ENCODE measurements at regions not wholly inside any gene's neighbourhood (a gene's known extent, or its start where the extent isn't known, plus 50 kb on each side); places are given as distances from the start of the nearest gene placed in this dataset.

DNA sequence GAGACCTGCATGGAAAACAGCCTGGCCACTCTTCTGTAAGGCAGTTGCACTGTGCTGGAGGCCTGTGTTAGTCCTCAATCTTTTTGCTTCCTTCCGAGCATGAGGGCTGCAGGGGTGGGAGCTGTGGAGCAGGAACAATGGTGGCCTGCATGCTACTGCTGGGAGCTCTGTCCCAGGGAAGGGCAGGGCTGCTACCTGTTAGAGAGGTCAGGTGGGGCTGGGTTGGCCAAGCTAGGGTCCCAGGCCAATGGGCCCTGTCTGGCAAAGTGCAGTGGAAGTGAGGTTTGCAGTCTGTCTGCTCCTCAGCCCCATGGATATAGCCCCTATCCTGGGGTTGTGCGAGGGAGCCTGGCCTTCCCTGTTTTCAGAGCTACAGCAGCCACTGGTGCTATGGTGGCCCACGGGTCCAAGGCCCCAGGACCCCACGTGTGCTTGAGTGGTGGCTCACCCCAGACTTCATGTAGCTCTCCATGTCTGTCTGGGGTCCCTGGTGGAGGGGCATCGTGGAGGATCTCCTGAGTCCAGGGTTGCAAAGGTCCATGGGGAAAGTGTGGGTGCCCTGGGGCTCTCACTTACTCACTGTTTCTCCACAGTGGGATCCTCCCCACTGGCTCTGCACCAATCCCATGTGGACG, 1212.6 kb upstream of the NXPH2 start:
- H3K9ac ChIP-seq (ENCODE audit: low read length): no peak overlapping the region
- no peak overlapping the region for H3K27ac ChIP-seq (ENCODE audit: low read depth, low read length)
- no peak for TF ChIP-seq EZH2phosphoT487 (conservative IDR thresholded peaks at IDR 0.05; ENCODE audit: low read length)
- TF ChIP-seq, protein P1, sequence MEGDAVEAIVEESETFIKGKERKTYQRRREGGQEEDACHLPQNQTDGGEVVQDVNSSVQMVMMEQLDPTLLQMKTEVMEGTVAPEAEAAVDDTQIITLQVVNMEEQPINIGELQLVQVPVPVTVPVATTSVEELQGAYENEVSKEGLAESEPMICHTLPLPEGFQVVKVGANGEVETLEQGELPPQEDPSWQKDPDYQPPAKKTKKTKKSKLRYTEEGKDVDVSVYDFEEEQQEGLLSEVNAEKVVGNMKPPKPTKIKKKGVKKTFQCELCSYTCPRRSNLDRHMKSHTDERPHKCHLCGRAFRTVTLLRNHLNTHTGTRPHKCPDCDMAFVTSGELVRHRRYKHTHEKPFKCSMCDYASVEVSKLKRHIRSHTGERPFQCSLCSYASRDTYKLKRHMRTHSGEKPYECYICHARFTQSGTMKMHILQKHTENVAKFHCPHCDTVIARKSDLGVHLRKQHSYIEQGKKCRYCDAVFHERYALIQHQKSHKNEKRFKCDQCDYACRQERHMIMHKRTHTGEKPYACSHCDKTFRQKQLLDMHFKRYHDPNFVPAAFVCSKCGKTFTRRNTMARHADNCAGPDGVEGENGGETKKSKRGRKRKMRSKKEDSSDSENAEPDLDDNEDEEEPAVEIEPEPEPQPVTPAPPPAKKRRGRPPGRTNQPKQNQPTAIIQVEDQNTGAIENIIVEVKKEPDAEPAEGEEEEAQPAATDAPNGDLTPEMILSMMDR (IDR thresholded peaks at IDR 0.05; ENCODE audit: insufficient read depth, low read length, poor library complexity, severe bottlenecking): no peak
- no peaks in the 10 kb centered on the region for H3F3A ChIP-seq (ENCODE audit: insufficient read depth)
- H3K4me3 ChIP-seq (ENCODE audit: insufficient read depth, low read length, poor library complexity, severe bottlenecking): no peak overlapping the region
- no peak overlapping the region for H3K4me2 ChIP-seq (ENCODE audit: low read depth, low read length, poor library complexity, severe bottlenecking)
- no peaks in the 10 kb centered on the region for H3K79me2 ChIP-seq (ENCODE audit: insufficient read depth, low read length)
- H2AFZ ChIP-seq (ENCODE audit: low read depth, low read length, severe bottlenecking): no peak overlapping the region
- H3K9me3 ChIP-seq (ENCODE audit: insufficient read depth, low read length): no peaks in the 10 kb centered on the region
- no peaks in the 10 kb centered on the region for H4K20me1 ChIP-seq (ENCODE audit: low read depth, low read length)
- no peaks in the 10 kb centered on the region for H3K27me3 ChIP-seq (ENCODE audit: low read length)
- H3K36me3 ChIP-seq (ENCODE audit: low read length): no peaks in the 10 kb centered on the region
- H3K9me2 ChIP-seq (replicated peaks; ENCODE audit: insufficient read depth, low read length): no peaks in the 10 kb centered on the region

DNA sequence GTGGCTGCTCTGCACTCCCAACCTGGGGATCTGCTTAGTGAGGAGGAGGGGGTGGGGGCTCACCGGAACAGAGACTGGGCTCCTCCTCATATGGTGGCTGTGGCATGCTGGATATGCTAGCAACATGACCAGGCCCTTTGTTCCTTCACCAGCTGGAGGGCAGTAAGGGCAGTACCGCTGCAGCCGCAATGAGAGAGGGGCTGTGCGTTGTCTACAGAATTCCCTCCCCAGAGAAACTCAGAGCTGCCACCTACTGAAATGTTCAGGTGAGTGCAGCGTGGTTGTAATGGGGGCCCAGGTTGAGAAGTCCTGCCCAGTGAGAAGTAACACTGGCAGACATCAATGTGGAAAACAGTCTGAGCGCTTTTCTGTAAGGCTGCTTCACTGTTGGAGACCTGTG, 1211.9 kb upstream of the NXPH2 start:
- no peak overlapping the region for H2AFZ ChIP-seq (ENCODE audit: low read depth, low read length, severe bottlenecking)
- H3K4me2 ChIP-seq (ENCODE audit: low read depth, low read length, poor library complexity, severe bottlenecking): no peak overlapping the region
- TF ChIP-seq EZH2phosphoT487 (conservative IDR thresholded peaks at IDR 0.05; ENCODE audit: low read length): no peak
- TF ChIP-seq, protein P1 (IDR thresholded peaks at IDR 0.05; ENCODE audit: insufficient read depth, low read length, poor library complexity, severe bottlenecking): no peak

DNA sequence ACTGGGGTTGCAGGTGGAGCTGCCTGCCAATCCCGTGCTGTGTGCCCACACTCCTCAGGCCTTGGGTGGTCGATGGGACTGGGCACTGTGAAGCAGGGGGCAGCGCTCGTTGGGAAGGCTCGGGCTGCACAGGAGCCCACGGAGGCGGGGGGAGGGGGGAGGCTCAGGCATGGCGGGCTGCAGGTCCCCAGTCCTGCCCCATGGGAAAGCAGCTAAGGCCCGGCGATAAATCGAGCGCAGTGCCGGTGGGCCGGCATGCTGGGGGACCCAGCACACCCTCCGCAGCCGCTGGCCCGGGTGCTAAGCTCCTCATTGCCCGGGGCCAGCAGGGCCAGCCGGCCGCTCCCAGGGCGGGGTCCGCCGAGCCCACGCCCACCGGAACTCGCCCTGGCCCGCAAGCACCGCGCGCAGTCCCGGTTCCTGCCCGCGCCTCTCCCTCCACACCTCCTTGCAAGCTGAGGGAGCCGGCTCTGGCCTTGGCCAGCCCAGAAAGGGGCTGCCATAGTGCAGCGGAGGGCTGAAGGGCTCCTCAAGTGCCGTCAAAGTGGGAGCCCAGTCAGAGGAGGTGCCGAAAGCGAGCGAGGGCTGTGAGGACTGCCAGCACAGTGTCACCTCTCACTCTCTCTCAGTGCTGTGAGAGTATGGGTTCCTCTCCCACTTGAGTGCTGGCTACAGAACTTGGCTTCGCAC, 1210.6 kb upstream of the NXPH2 start:
- no peak overlapping the region for H2AFZ ChIP-seq (ENCODE audit: low read depth, low read length, severe bottlenecking)

More for the DNA sequence above, 1211.9 kb upstream of the NXPH2 start:
- Histone ChIP-seq H3K27me3 (ENCODE audit: low read length) (no peaks in the 10 kb centered on the region), H3K36me3 (ENCODE audit: low read length) (no peaks in the 10 kb centered on the region), H3K9me2 (replicated peaks; ENCODE audit: insufficient read depth, low read length) (no peaks in the 10 kb centered on the region), H3K9ac (ENCODE audit: low read length) (no peak overlapping the region), H3K79me2 (ENCODE audit: insufficient read depth, low read length) (no peaks in the 10 kb centered on the region), H3K4me3 (ENCODE audit: insufficient read depth, low read length, poor library complexity, severe bottlenecking) (no peak overlapping the region), H3K27ac (ENCODE audit: low read depth, low read length) (no peak overlapping the region), H3K9me3 (ENCODE audit: insufficient read depth, low read length) (no peaks in the 10 kb centered on the region), H4K20me1 (ENCODE audit: low read depth, low read length) (no peaks in the 10 kb centered on the region), H3F3A (ENCODE audit: insufficient read depth) (no peaks in the 10 kb centered on the region)

More for the DNA sequence above, 1210.6 kb upstream of the NXPH2 start:
- Histone ChIP-seq H3K27me3 (ENCODE audit: low read length) (no peaks in the 10 kb centered on the region), H3K4me3 (ENCODE audit: insufficient read depth, low read length, poor library complexity, severe bottlenecking) (no peak overlapping the region), H3K79me2 (ENCODE audit: insufficient read depth, low read length) (no peaks in the 10 kb centered on the region), H3K9ac (ENCODE audit: low read length) (no peak overlapping the region), H3K36me3 (ENCODE audit: low read length) (no peaks in the 10 kb centered on the region), H3K27ac (ENCODE audit: low read depth, low read length) (no peak overlapping the region), H3K9me2 (replicated peaks; ENCODE audit: insufficient read depth, low read length) (no peaks in the 10 kb centered on the region), H3F3A (ENCODE audit: insufficient read depth) (no peaks in the 10 kb centered on the region), H3K4me2 (ENCODE audit: low read depth, low read length, poor library complexity, severe bottlenecking) (no peak overlapping the region), H4K20me1 (ENCODE audit: low read depth, low read length) (no peaks in the 10 kb centered on the region), H3K9me3 (ENCODE audit: insufficient read depth, low read length) (no peaks in the 10 kb centered on the region)
- TF ChIP-seq, protein P1 (IDR thresholded peaks at IDR 0.05; ENCODE audit: insufficient read depth, low read length, poor library complexity, severe bottlenecking): no peak
- TF ChIP-seq EZH2phosphoT487 (conservative IDR thresholded peaks at IDR 0.05; ENCODE audit: low read length): no peak
